ENCODE measurements at regions not wholly inside any gene's neighbourhood (a gene's known extent, or its start where the extent isn't known, plus 50 kb on each side); places are given as distances from the start of the nearest gene placed in this dataset.

- ChIA-PET CTCF (interaction anchor here (1.3 kb wide), 1 partner anchor 12 kb away, joined by 3 read pairs; no protein-coding TSS in a partner anchor), POLR2A (no interaction called here)
Measured at GRCh38 chr4:155122382-155122781, 86.1 kb upstream of the NPY2R start.

GRCh38 chr4:155134136-155134535 is 74.3 kb upstream of the NPY2R start:
- Histone ChIP-seq H3K4me2 (no peak overlapping the region), H3K9me3 (no peaks in the 10 kb centered on the region), H3K4me3 (no peak overlapping the region), H3K4me1 (no peaks in the 10 kb centered on the region), H3K27ac (no peak overlapping the region)
- CTCF ChIA-PET = interaction anchor here (1.3 kb wide), 1 partner anchor 11 kb away, joined by 3 read pairs; no protein-coding TSS in a partner anchor
- DNase-seq (ENCODE audit: low read depth in 1 of 2, low spot score in 1 of 2) (no peak), ATAC-seq (no peak), FAIRE-seq (no peak)
- TF ChIP-seq BCL3 (IDR thresholded peaks at IDR 0.05) = no peak
- no peak for TF ChIP-seq NFE2L2 (conservative IDR thresholded peaks at IDR 0.05; ENCODE audit: low read length)
- POLR2A ChIA-PET = no interaction called here

More at GRCh38 chr4:155122382-155122781, 86.1 kb upstream of the NPY2R start:
- no peak overlapping the region for H3K4me3 ChIP-seq
- H3K4me2 ChIP-seq = no peak overlapping the region
- H3K27ac ChIP-seq = no peak overlapping the region
- ATAC-seq (no peak), DNase-seq (ENCODE audit: low read depth in 1 of 2, low spot score in 1 of 2) (no peak), FAIRE-seq (no peak)
- no peaks in the 10 kb centered on the region; the same call in 2 of the 3 replicates for H3K9me3 ChIP-seq
- WGBS (ENCODE audit: missing lambda C conversion rate) = 42% methylated on average over 5 of the region's 5 CpGs
- no peak for TF ChIP-seq MAX (IDR thresholded peaks at IDR 0.05)
- no peak for TF ChIP-seq NR3C1 (IDR thresholded peaks at IDR 0.05)
- no peaks in the 10 kb centered on the region for H3K4me1 ChIP-seq

- no peak for DNase-seq (ENCODE audit: low read depth in 1 of 2, low spot score in 1 of 2)
- ATAC-seq = no peak
- ChIA-PET CTCF (no interaction called here), POLR2A (no interaction called here)
- Histone ChIP-seq H3K4me3 (no peak overlapping the region), H3K4me2 (no peak overlapping the region), H3K4me1 (no peaks in the 10 kb centered on the region), H3K27ac (no peak overlapping the region), H3K9me3 (no peaks in the 10 kb centered on the region)
- WGBS (ENCODE audit: missing lambda C conversion rate) = 28% methylated on average over 5 of the region's 5 CpGs
- FAIRE-seq = no peak
- TF ChIP-seq POLR2A (IDR thresholded peaks at IDR 0.05; ENCODE audit: low read length) (no peak), PHF8 (IDR thresholded peaks at IDR 0.05; ENCODE audit: borderline replicate concordance, low read depth) (no peak), CTCF (IDR thresholded peaks at IDR 0.05) (no peak), RFX5 (IDR thresholded peaks at IDR 0.05) (no peak), BHLHE40 (IDR thresholded peaks at IDR 0.05; ENCODE audit: low read depth, low read length) (no peak), HDAC2 (IDR thresholded peaks at IDR 0.05) (no peak)
Measured at GRCh38 chr4:155140889-155141288, 67.5 kb upstream of the NPY2R start.

- TF ChIP-seq TFCP2L1 (CRISPR knock-in tag; IDR thresholded peaks at IDR 0.05) = no peak
- no peak for TF ChIP-seq FOSB (CRISPR knock-in tag; IDR thresholded peaks at IDR 0.05)
- no peak for TF ChIP-seq HOXB5 (CRISPR knock-in tag; IDR thresholded peaks at IDR 0.05)
- no peak for DNase-seq (ENCODE audit: low read depth in 1 of 2, low spot score in 1 of 2)
- no peak for ATAC-seq
- Histone ChIP-seq H3K4me3 (no peak overlapping the region), H3K9me3 (no peaks in the 10 kb centered on the region), H3K4me1 (no peaks in the 10 kb centered on the region), H3K27ac (no peak overlapping the region), H3K4me2 (no peak overlapping the region)
- ChIA-PET POLR2A (no interaction called here), CTCF (no interaction called here)
- WGBS (ENCODE audit: missing lambda C conversion rate) = 0% methylated on average over 1 of the region's 1 CpG
- FAIRE-seq = no peak
Measured at GRCh38 chr4:155143512-155143911, 64.9 kb upstream of the NPY2R start.

All from A549 (cell line).